WTC11 (cell line): ENCODE measurements at regions not wholly inside any gene's neighbourhood (a gene's known extent, or its start where the extent isn't known, plus 50 kb on each side); places are given as distances from the start of the nearest gene placed in this dataset.

ENCODE experiments used
- IRF2 ChIP-seq: sonication (generic); formaldehyde crosslinking; IDR thresholded peaks from 2 replicates; pipeline ENCODE4 v1.8.0; 2022; ENCODE audit warnings: low read depth, missing genetic modification reagents, borderline replicate concordance
- NR3C1 ChIP-seq: sonication (generic); formaldehyde crosslinking; conservative IDR thresholded peaks from 2 replicates; pipeline ENCODE4 v1.8.1; 2023; ENCODE audit warnings: low read depth, mild to moderate bottlenecking, missing genetic modification reagents
- ZNF263 ChIP-seq: sonication (generic); formaldehyde crosslinking; IDR thresholded peaks from 2 replicates; pipeline ENCODE4 v1.8.1; 2022; ENCODE audit warnings: low read depth, mild to moderate bottlenecking, moderate library complexity, missing genetic modification reagents
- TF ChIP-seq, protein P1 (sequence below): fragments of 200-600 bp; IDR thresholded peaks from 2 replicates; pipeline ENCODE4 v1.8.0; 2022; ENCODE audit warnings: antibody characterized with exemption
- TF ChIP-seq, protein P2 (sequence below): sonication (generic); formaldehyde crosslinking; IDR thresholded peaks from 2 replicates; pipeline ENCODE4 v1.8.1; 2023; ENCODE audit warnings: mild to moderate bottlenecking, moderate library complexity, missing genetic modification reagents
- TF ChIP-seq, protein P3 (sequence below): sonication (generic); formaldehyde crosslinking; IDR thresholded peaks from 2 replicates; pipeline ENCODE4 v1.8.0; 2022; ENCODE audit warnings: mild to moderate bottlenecking, missing genetic modification reagents

DNA sequence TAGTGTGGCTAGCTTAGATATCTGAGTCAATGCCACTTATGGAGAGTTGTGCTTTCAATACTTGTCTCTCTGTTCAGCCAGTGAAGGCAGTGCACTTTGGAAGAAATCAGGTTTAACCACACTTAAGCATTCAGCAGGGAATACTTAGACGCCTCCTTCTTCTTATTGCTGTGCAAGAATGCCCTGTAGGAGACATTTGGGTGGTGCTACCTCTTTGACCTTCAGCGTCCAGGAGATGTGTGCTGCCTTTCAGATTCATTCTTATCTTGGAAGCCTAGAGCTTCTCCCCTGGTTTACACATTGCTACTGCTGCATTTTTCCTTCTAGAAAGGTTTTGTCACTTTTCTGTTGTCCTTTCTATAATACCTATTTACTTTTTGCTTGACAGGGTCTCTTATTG is 350.5 kb downstream of the ARL6IP6 start:
- TF ChIP-seq, protein P1, sequence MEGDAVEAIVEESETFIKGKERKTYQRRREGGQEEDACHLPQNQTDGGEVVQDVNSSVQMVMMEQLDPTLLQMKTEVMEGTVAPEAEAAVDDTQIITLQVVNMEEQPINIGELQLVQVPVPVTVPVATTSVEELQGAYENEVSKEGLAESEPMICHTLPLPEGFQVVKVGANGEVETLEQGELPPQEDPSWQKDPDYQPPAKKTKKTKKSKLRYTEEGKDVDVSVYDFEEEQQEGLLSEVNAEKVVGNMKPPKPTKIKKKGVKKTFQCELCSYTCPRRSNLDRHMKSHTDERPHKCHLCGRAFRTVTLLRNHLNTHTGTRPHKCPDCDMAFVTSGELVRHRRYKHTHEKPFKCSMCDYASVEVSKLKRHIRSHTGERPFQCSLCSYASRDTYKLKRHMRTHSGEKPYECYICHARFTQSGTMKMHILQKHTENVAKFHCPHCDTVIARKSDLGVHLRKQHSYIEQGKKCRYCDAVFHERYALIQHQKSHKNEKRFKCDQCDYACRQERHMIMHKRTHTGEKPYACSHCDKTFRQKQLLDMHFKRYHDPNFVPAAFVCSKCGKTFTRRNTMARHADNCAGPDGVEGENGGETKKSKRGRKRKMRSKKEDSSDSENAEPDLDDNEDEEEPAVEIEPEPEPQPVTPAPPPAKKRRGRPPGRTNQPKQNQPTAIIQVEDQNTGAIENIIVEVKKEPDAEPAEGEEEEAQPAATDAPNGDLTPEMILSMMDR: no peak
- TF ChIP-seq, protein P2, sequence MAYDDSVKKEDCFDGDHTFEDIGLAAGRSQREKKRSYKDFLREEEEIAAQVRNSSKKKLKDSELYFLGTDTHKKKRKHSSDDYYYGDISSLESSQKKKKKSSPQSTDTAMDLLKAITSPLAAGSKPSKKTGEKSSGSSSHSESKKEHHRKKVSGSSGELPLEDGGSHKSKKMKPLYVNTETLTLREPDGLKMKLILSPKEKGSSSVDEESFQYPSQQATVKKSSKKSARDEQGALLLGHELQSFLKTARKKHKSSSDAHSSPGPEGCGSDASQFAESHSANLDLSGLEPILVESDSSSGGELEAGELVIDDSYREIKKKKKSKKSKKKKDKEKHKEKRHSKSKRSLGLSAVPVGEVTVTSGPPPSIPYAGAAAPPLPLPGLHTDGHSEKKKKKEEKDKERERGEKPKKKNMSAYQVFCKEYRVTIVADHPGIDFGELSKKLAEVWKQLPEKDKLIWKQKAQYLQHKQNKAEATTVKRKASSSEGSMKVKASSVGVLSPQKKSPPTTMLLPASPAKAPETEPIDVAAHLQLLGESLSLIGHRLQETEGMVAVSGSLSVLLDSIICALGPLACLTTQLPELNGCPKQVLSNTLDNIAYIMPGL (CRISPR knock-in tag): no peak
- TF ChIP-seq, protein P3, sequence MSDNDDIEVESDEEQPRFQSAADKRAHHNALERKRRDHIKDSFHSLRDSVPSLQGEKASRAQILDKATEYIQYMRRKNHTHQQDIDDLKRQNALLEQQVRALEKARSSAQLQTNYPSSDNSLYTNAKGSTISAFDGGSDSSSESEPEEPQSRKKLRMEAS (CRISPR knock-in tag): no peak
- TF ChIP-seq IRF2 (CRISPR knock-in tag) (no peak), ZNF263 (no peak), NR3C1 (CRISPR knock-in tag) (no peak)
